Breast epithelium (tissue), 4 donors: ENCODE measurements at regions not wholly inside any gene's neighbourhood (a gene's known extent, or its start where the extent isn't known, plus 50 kb on each side); places are given as distances from the start of the nearest gene placed in this dataset.

Experiments used
- DNase-seq, 2 donors: peaks; one replicate each; pipeline ENCODE4 v3.0.0-alpha.2; 2019; ENCODE audit warnings: low spot score in 2 of 2
- H3K27ac ChIP-seq, 2 donors: fragments of 200-600 bp; sonication (generic) in 1 of 2; one replicate each; pipeline ENCODE4 v1.5.1; 2016 to 2019; ENCODE audit warnings: mild to moderate bottlenecking in 1 of 2
- H3K27me3 ChIP-seq, 2 donors: fragments of 200-600 bp; sonication (generic) in 1 of 2; one replicate each; pipeline versions ENCODE4 v1.5.1 to v1.6.0; 2017 to 2019; ENCODE audit warnings: control low read depth in 1 of 2, mild to moderate bottlenecking in 1 of 2
- H3K36me3 ChIP-seq: fragments of 200-600 bp; one replicate; pipeline ENCODE4 v1.5.1; 2019
- H3K4me1 ChIP-seq, 2 donors: fragments of 200-600 bp; sonication (generic); one replicate each; pipeline ENCODE4 v1.5.1; 2016 to 2019; ENCODE audit warnings: control low read depth in 1 of 2
- H3K4me3 ChIP-seq, 3 donors: fragments of 200-600 bp; sonication (generic); 1 replicate in 2 of 3; 2 replicates in 1 of 3; pipeline ENCODE4 v1.5.1; 2016 to 2019; ENCODE audit warnings: mild to moderate bottlenecking in 3 of 3, moderate library complexity in 2 of 3
- H3K9me3 ChIP-seq, 2 donors: fragments of 200-600 bp; sonication (generic) in 1 of 2; one replicate each; pipeline ENCODE4 v1.5.1; 2016 to 2019; ENCODE audit warnings: control low read depth in 1 of 2
- POLR2A ChIP-seq: fragments of 450-650 bp; IDR thresholded peaks from one replicate; pipeline ENCODE4 v1.6.1; 2016; ENCODE audit warnings: antibody characterized with exemption, mild to moderate bottlenecking, moderate library complexity
- POLR2AphosphoS5 ChIP-seq, 3 donors: sonication (generic); formaldehyde crosslinking; IDR thresholded peaks; one replicate each; pipeline ENCODE4 v1.6.1; 2017; ENCODE audit warnings: antibody characterized with exemption in 3 of 3
- intact Hi-C: fragments of 100-400 bp; cut with DNase I; formaldehyde crosslinking; loops from one replicate; pipeline ENCODE4 v1.15.1; 2023; ENCODE audit warnings: low total_unique reads
- TF ChIP-seq, protein P1 (sequence below), 3 donors: fragments of 450-650 bp; IDR thresholded peaks; one replicate each; pipeline ENCODE4 v1.5.1; 2016 to 2017; ENCODE audit warnings: antibody characterized with exemption in 3 of 3, mild to moderate bottlenecking in 3 of 3, moderate library complexity in 3 of 3

DNA sequence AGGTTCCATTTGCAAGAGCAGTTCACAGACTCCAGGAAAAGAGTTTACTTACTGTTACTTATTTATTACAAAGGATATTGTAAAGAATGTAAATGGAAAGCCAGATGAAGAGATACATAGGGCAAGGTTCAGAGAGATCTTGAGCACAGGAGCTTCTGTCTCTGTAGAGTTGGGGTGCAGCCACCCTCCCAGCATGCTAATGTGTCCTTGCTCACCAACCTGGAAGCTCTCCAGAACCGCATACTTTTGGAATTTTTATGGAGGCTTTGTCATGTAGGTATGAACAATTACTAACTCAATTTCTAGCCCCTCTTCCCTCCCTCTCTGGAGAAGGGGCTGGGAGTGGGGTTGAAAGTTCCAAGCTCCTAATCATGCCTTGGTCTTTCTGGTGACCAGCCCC, 857.2 kb downstream of the RPA4 start:
- H3K9me3 ChIP-seq: peaks cover 0 to 6% of the 10 kb centered on the region in 2 donors
- H3K4me3 ChIP-seq: no peak overlapping the region
- no peak for DNase-seq
- H3K27me3 ChIP-seq: peaks cover 0 to 44% of the 10 kb centered on the region in 2 donors
- TF ChIP-seq POLR2A (no peak), POLR2AphosphoS5 (IDR thresholded peaks at IDR 0.05) (no peak)
- TF ChIP-seq, protein P1, sequence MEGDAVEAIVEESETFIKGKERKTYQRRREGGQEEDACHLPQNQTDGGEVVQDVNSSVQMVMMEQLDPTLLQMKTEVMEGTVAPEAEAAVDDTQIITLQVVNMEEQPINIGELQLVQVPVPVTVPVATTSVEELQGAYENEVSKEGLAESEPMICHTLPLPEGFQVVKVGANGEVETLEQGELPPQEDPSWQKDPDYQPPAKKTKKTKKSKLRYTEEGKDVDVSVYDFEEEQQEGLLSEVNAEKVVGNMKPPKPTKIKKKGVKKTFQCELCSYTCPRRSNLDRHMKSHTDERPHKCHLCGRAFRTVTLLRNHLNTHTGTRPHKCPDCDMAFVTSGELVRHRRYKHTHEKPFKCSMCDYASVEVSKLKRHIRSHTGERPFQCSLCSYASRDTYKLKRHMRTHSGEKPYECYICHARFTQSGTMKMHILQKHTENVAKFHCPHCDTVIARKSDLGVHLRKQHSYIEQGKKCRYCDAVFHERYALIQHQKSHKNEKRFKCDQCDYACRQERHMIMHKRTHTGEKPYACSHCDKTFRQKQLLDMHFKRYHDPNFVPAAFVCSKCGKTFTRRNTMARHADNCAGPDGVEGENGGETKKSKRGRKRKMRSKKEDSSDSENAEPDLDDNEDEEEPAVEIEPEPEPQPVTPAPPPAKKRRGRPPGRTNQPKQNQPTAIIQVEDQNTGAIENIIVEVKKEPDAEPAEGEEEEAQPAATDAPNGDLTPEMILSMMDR (IDR thresholded peaks at IDR 0.05): no peak
- intact Hi-C loops: no loop called here
- H3K36me3 ChIP-seq: no peaks in the 10 kb centered on the region
- no peaks in the 10 kb centered on the region for H3K4me1 ChIP-seq
- no peak overlapping the region for H3K27ac ChIP-seq

DNA sequence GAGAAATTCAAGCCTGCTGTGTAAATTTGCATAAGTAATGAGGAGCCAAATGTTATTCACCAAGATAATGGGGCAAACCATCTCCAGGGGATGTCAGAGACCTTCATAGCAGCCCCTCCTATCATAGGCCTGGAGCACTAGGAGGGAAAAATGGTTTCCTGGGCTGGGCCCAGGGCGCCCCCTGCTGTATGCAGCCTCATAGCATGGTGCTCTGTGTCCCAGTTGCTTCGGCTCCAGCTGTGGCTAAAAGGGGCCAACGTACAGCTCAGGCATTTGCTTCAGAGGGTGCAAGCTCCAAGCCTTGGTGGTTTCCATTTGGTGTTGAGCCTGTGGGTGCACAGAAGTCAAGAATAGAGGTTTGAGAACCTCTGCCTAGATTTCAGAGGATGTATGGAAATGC, 859.3 kb downstream of the RPA4 start:
- Histone ChIP-seq H3K4me3 (no peak overlapping the region), H3K27me3 (peaks cover 0 to 52% of the 10 kb centered on the region in 2 donors), H3K27ac (no peak overlapping the region), H3K9me3 (no peaks in the 10 kb centered on the region), H3K36me3 (no peaks in the 10 kb centered on the region), H3K4me1 (no peaks in the 10 kb centered on the region)
- no peak for DNase-seq
- intact Hi-C loops: no loop called here
- TF ChIP-seq POLR2AphosphoS5 (IDR thresholded peaks at IDR 0.05) (no peak), POLR2A (no peak)
- TF ChIP-seq, protein P1 (IDR thresholded peaks at IDR 0.05): no peak

DNA sequence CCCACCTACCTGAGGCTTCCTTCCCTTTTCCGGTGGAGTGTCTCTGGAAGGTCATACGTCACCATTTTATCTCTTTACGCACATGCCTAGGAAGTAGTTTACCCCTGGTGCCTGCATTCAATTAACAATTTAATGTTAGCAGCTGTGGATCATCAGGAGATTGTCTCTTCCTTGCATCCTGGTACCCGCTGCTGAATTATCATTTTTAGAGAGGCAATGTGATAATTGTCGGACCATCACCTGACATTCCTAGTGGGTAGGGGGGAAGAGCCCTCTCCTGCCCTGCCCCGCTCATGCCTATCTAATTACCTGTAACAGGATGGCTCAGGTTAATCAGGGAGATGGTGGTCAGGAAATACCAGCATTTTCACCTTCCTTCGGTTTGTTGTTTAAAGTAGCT, 863.6 kb downstream of the RPA4 start:
- intact Hi-C loops: no loop called here
- no peaks in the 10 kb centered on the region for H3K4me1 ChIP-seq
- TF ChIP-seq POLR2AphosphoS5 (IDR thresholded peaks at IDR 0.05) (no peak), POLR2A (no peak)
- TF ChIP-seq, protein P1 (IDR thresholded peaks at IDR 0.05): no peak

DNA sequence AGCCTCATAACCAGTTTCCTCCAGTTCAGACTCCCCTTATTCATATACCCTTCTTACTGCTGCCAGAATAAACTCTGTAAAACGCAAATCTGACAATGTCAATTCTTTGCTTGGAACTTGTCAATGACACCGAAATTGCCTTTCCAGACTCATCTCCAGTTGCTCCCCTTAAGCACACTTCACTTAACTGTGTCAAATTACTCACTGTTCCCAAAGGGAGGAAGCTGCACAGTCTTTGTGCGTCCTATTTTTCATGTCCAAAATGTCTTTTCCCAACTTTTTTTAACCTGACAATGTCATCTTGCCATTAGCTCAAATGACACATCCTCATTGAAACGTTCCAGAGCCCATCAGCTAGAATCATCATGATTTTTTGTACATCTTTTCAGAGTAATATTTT, 867.3 kb downstream of the RPA4 start:
- Histone ChIP-seq H3K4me1 (no peaks in the 10 kb centered on the region), H3K27me3 (peaks cover 0 to 32% of the 10 kb centered on the region in 2 donors), H3K27ac (no peak overlapping the region), H3K4me3 (no peak overlapping the region), H3K36me3 (no peaks in the 10 kb centered on the region), H3K9me3 (no peaks in the 10 kb centered on the region)
- DNase-seq: no peak
- intact Hi-C loops: no loop called here
- TF ChIP-seq POLR2A: no peak
- TF ChIP-seq, protein P1 (IDR thresholded peaks at IDR 0.05): no peak
- no peak for TF ChIP-seq POLR2AphosphoS5 (IDR thresholded peaks at IDR 0.05)

More for the DNA sequence above, 863.6 kb downstream of the RPA4 start:
- Histone ChIP-seq H3K36me3 (no peaks in the 10 kb centered on the region), H3K27me3 (peaks cover 0 to 46% of the 10 kb centered on the region in 2 donors), H3K27ac (no peak overlapping the region), H3K4me3 (no peak overlapping the region), H3K9me3 (no peaks in the 10 kb centered on the region)
- no peak for DNase-seq

DNA sequence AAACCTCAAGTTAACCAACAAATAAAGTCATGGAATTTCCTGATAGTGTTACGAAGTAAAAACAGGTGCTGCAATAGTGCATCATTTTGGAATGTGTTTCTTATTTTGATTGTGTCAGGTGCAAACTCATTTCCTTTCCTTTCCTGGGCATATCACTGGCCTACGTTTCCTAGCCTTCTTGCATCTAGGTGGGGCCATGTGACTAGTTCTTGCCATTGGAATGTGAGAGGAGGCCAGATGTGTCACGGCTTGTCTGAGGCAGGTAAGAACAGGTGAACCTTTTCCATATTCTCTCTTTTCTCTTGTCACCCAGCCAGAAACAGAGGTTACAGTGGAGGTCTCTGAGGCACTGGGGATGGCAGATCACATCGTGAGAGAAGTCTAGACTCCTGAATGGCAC, 868.0 kb downstream of the RPA4 start:
- no peaks in the 10 kb centered on the region for H3K4me1 ChIP-seq
- H3K36me3 ChIP-seq: no peaks in the 10 kb centered on the region
- DNase-seq: no peak
- peaks cover 0 to 28% of the 10 kb centered on the region in 2 donors for H3K27me3 ChIP-seq
- no peak overlapping the region for H3K4me3 ChIP-seq
- H3K27ac ChIP-seq: no peak overlapping the region
- no peaks in the 10 kb centered on the region for H3K9me3 ChIP-seq
- intact Hi-C loops: no loop called here
- TF ChIP-seq, protein P1 (IDR thresholded peaks at IDR 0.05): no peak
- TF ChIP-seq POLR2AphosphoS5 (IDR thresholded peaks at IDR 0.05): no peak
- no peak for TF ChIP-seq POLR2A
